ENCODE measurements at regions not wholly inside any gene's neighbourhood (a gene's known extent, or its start where the extent isn't known, plus 50 kb on each side); places are given as distances from the start of the nearest gene placed in this dataset.

DNA sequence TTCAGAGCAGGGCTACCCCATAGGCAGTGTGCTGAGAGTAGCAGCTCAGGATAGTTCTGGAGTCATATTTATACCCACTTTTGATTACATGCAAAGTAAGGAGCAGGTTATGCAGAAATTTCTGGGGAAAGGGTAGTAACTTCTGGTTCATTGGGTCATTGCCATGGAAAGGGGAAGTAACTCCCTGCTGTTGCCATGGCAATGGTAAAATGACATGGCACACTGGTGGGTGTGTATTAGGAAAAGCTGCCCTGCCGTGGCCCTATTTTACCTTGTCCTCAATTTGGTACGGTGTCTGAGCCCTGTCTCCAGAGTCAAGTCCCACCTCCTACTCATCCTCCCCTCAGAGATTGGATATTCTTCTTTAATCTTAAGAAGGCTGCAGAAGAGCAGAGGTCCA is 526.7 kb upstream of the TYRP1 start:
- H3K9me3 ChIP-seq (ENCODE audit: control insufficient read depth in 5 of 5, low read length in 5 of 5) = no peaks in the 10 kb centered on the region
- H3K4me1 ChIP-seq (ENCODE audit: control insufficient read depth in 5 of 5, insufficient read depth in 5 of 5, low read length in 5 of 5) = no peaks in the 10 kb centered on the region
- no peak overlapping the region for H3K4me3 ChIP-seq (ENCODE audit: low read depth in 1 of 5, low read length in 5 of 5)
- H3K36me3 ChIP-seq (ENCODE audit: control insufficient read depth in 5 of 5, insufficient read depth in 5 of 5, low read length in 5 of 5) = no peaks in the 10 kb centered on the region
- no peak overlapping the region for H3K9ac ChIP-seq (ENCODE audit: low read length in 5 of 5)
- no peaks in the 10 kb centered on the region for H3K27me3 ChIP-seq (ENCODE audit: control insufficient read depth in 5 of 5, insufficient read depth in 4 of 5, low read length in 5 of 5)
- no peak overlapping the region for H3K27ac ChIP-seq (ENCODE audit: low read depth, low read length)

- H3K27me3 ChIP-seq (ENCODE audit: control insufficient read depth in 5 of 5, insufficient read depth in 4 of 5, low read length in 5 of 5) = no peaks in the 10 kb centered on the region
- no peaks in the 10 kb centered on the region for H3K9me3 ChIP-seq (ENCODE audit: control insufficient read depth in 5 of 5, low read length in 5 of 5)
- H3K27ac ChIP-seq (ENCODE audit: low read depth, low read length) = no peak overlapping the region
- no peak overlapping the region for H3K9ac ChIP-seq (ENCODE audit: low read length in 5 of 5)
- H3K4me1 ChIP-seq (ENCODE audit: control insufficient read depth in 5 of 5, insufficient read depth in 5 of 5, low read length in 5 of 5) = no peaks in the 10 kb centered on the region
- no peaks in the 10 kb centered on the region for H3K36me3 ChIP-seq (ENCODE audit: control insufficient read depth in 5 of 5, insufficient read depth in 5 of 5, low read length in 5 of 5)
- H3K4me3 ChIP-seq (ENCODE audit: low read depth in 1 of 5, low read length in 5 of 5) = no peak overlapping the region
Observed at GRCh38 chr9:12170456-12170855, 522.7 kb upstream of the TYRP1 start.

DNA sequence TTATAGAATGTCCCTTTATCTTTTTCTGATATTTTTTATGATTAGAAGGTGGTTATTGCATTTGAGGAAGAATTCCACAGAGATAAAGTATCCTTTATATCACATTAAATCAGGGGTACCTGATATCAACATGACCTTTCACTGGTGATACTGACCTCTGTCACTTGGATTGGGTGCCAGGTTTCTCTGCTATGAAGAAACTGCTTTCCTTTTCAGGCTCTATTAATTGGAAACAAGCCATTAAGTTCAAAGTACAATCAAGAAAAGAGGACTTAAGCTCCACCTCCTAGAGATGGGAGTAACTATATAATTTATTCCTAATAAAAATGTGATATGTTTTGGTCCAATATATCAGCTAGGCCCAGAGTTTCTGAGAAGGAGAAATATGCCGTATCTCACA is 514.6 kb upstream of the TYRP1 start:
- H3K9ac ChIP-seq (ENCODE audit: low read length in 5 of 5) = no peak overlapping the region
- no peaks in the 10 kb centered on the region for H3K9me3 ChIP-seq (ENCODE audit: control insufficient read depth in 5 of 5, low read length in 5 of 5)
- no peaks in the 10 kb centered on the region for H3K36me3 ChIP-seq (ENCODE audit: control insufficient read depth in 5 of 5, insufficient read depth in 5 of 5, low read length in 5 of 5)
- no peaks in the 10 kb centered on the region for H3K4me1 ChIP-seq (ENCODE audit: control insufficient read depth in 5 of 5, insufficient read depth in 5 of 5, low read length in 5 of 5)
- H3K4me3 ChIP-seq (ENCODE audit: low read depth in 1 of 5, low read length in 5 of 5) = no peak overlapping the region
- no peaks in the 10 kb centered on the region for H3K27me3 ChIP-seq (ENCODE audit: control insufficient read depth in 5 of 5, insufficient read depth in 4 of 5, low read length in 5 of 5)
- H3K27ac ChIP-seq (ENCODE audit: low read depth, low read length) = no peak overlapping the region

GRCh38 chr9:12182806-12183205 is 510.4 kb upstream of the TYRP1 start:
- no peak overlapping the region for H3K4me3 ChIP-seq (ENCODE audit: low read depth in 1 of 5, low read length in 5 of 5)
- H3K27ac ChIP-seq (ENCODE audit: low read depth, low read length) = no peak overlapping the region
- H3K9ac ChIP-seq (ENCODE audit: low read length in 5 of 5) = no peak overlapping the region
- H3K27me3 ChIP-seq (ENCODE audit: control insufficient read depth in 5 of 5, insufficient read depth in 4 of 5, low read length in 5 of 5) = no peaks in the 10 kb centered on the region
- H3K4me1 ChIP-seq (ENCODE audit: control insufficient read depth in 5 of 5, insufficient read depth in 5 of 5, low read length in 5 of 5) = no peaks in the 10 kb centered on the region
- H3K36me3 ChIP-seq (ENCODE audit: control insufficient read depth in 5 of 5, insufficient read depth in 5 of 5, low read length in 5 of 5) = no peaks in the 10 kb centered on the region
- H3K9me3 ChIP-seq (ENCODE audit: control insufficient read depth in 5 of 5, low read length in 5 of 5) = no peaks in the 10 kb centered on the region

DNA sequence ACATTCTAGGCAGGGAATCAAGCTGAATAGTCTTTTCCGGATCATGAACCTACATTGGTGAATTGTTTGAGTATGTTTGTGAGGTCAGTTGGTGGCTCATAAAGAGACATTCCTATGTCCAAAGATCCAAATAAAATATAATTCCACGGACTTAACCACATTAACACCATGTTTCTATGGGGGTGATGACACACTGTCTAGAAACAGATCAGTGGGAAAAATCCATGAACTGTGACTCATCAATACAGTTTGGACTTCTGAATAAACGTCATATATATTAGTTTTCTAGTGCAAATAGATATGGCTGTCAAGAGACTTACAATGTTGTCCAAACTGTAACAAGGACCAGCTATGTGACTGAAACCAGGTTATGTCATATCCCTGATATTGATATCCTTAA is 509.9 kb upstream of the TYRP1 start:
- H3K27me3 ChIP-seq (ENCODE audit: control insufficient read depth in 5 of 5, insufficient read depth in 4 of 5, low read length in 5 of 5) = no peaks in the 10 kb centered on the region
- no peaks in the 10 kb centered on the region for H3K36me3 ChIP-seq (ENCODE audit: control insufficient read depth in 5 of 5, insufficient read depth in 5 of 5, low read length in 5 of 5)
- no peaks in the 10 kb centered on the region for H3K4me1 ChIP-seq (ENCODE audit: control insufficient read depth in 5 of 5, insufficient read depth in 5 of 5, low read length in 5 of 5)
- no peak overlapping the region for H3K9ac ChIP-seq (ENCODE audit: low read length in 5 of 5)
- no peak overlapping the region for H3K27ac ChIP-seq (ENCODE audit: low read depth, low read length)
- H3K9me3 ChIP-seq (ENCODE audit: control insufficient read depth in 5 of 5, low read length in 5 of 5) = no peaks in the 10 kb centered on the region
- H3K4me3 ChIP-seq (ENCODE audit: low read depth in 1 of 5, low read length in 5 of 5) = no peak overlapping the region

DNA sequence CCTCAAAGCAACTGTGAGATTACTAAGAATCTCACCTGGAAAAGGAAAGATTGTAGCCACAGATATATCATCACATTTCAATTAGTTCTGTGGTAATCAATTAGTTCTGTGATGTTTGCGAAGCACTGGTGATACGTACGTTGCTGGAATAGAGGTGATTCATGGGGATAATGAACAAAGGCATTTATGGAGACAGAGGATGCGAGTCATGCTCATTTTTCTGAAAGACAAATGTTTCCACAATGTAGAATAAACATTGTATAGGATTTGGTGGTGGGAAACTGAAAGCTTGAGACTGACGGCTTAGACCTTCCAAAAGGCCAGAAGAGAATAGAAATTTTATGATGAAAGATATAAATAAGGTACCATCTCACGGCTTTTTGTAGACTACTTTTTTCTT is 507.3 kb upstream of the TYRP1 start:
- Histone ChIP-seq H3K4me3 (ENCODE audit: low read depth in 1 of 5, low read length in 5 of 5) (no peak overlapping the region), H3K9ac (ENCODE audit: low read length in 5 of 5) (no peak overlapping the region), H3K27ac (ENCODE audit: low read depth, low read length) (no peak overlapping the region), H3K27me3 (ENCODE audit: control insufficient read depth in 5 of 5, insufficient read depth in 4 of 5, low read length in 5 of 5) (no peaks in the 10 kb centered on the region), H3K4me1 (ENCODE audit: control insufficient read depth in 5 of 5, insufficient read depth in 5 of 5, low read length in 5 of 5) (no peaks in the 10 kb centered on the region), H3K36me3 (ENCODE audit: control insufficient read depth in 5 of 5, insufficient read depth in 5 of 5, low read length in 5 of 5) (no peaks in the 10 kb centered on the region), H3K9me3 (ENCODE audit: control insufficient read depth in 5 of 5, low read length in 5 of 5) (no peaks in the 10 kb centered on the region)

GRCh38 chr9:12191630-12192029 is 501.6 kb upstream of the TYRP1 start:
- Histone ChIP-seq H3K36me3 (ENCODE audit: control insufficient read depth in 5 of 5, insufficient read depth in 5 of 5, low read length in 5 of 5) (no peaks in the 10 kb centered on the region), H3K9ac (ENCODE audit: low read length in 5 of 5) (no peak overlapping the region), H3K9me3 (ENCODE audit: control insufficient read depth in 5 of 5, low read length in 5 of 5) (no peaks in the 10 kb centered on the region), H3K27me3 (ENCODE audit: control insufficient read depth in 5 of 5, insufficient read depth in 4 of 5, low read length in 5 of 5) (no peaks in the 10 kb centered on the region), H3K4me1 (ENCODE audit: control insufficient read depth in 5 of 5, insufficient read depth in 5 of 5, low read length in 5 of 5) (no peaks in the 10 kb centered on the region), H3K27ac (ENCODE audit: low read depth, low read length) (no peak overlapping the region), H3K4me3 (ENCODE audit: low read depth in 1 of 5, low read length in 5 of 5) (no peak overlapping the region)

GRCh38 chr9:12194731-12195130 is 498.5 kb upstream of the TYRP1 start:
- Histone ChIP-seq H3K4me1 (ENCODE audit: control insufficient read depth in 5 of 5, insufficient read depth in 5 of 5, low read length in 5 of 5) (no peaks in the 10 kb centered on the region), H3K27me3 (ENCODE audit: control insufficient read depth in 5 of 5, insufficient read depth in 4 of 5, low read length in 5 of 5) (no peaks in the 10 kb centered on the region), H3K4me3 (ENCODE audit: low read depth in 1 of 5, low read length in 5 of 5) (no peak overlapping the region), H3K9me3 (ENCODE audit: control insufficient read depth in 5 of 5, low read length in 5 of 5) (no peaks in the 10 kb centered on the region), H3K27ac (ENCODE audit: low read depth, low read length) (no peak overlapping the region), H3K9ac (ENCODE audit: low read length in 5 of 5) (no peak overlapping the region), H3K36me3 (ENCODE audit: control insufficient read depth in 5 of 5, insufficient read depth in 5 of 5, low read length in 5 of 5) (no peaks in the 10 kb centered on the region)

- no peaks in the 10 kb centered on the region for H3K4me1 ChIP-seq (ENCODE audit: control insufficient read depth in 5 of 5, insufficient read depth in 5 of 5, low read length in 5 of 5)
- H3K36me3 ChIP-seq (ENCODE audit: control insufficient read depth in 5 of 5, insufficient read depth in 5 of 5, low read length in 5 of 5) = no peaks in the 10 kb centered on the region
- H3K9me3 ChIP-seq (ENCODE audit: control insufficient read depth in 5 of 5, low read length in 5 of 5) = no peaks in the 10 kb centered on the region
- no peak overlapping the region for H3K9ac ChIP-seq (ENCODE audit: low read length in 5 of 5)
- H3K4me3 ChIP-seq (ENCODE audit: low read depth in 1 of 5, low read length in 5 of 5) = no peak overlapping the region
- no peak overlapping the region for H3K27ac ChIP-seq (ENCODE audit: low read depth, low read length)
- H3K27me3 ChIP-seq (ENCODE audit: control insufficient read depth in 5 of 5, insufficient read depth in 4 of 5, low read length in 5 of 5) = no peaks in the 10 kb centered on the region
Observed at GRCh38 chr9:12195456-12195855, 497.7 kb upstream of the TYRP1 start.

GRCh38 chr9:12204512-12204911 is 488.7 kb upstream of the TYRP1 start:
- Histone ChIP-seq H3K4me1 (ENCODE audit: control insufficient read depth in 5 of 5, insufficient read depth in 5 of 5, low read length in 5 of 5) (no peaks in the 10 kb centered on the region), H3K9ac (ENCODE audit: low read length in 5 of 5) (no peak overlapping the region), H3K4me3 (ENCODE audit: low read depth in 1 of 5, low read length in 5 of 5) (no peak overlapping the region), H3K9me3 (ENCODE audit: control insufficient read depth in 5 of 5, low read length in 5 of 5) (no peaks in the 10 kb centered on the region), H3K27ac (ENCODE audit: low read depth, low read length) (no peak overlapping the region), H3K36me3 (ENCODE audit: control insufficient read depth in 5 of 5, insufficient read depth in 5 of 5, low read length in 5 of 5) (no peaks in the 10 kb centered on the region), H3K27me3 (ENCODE audit: control insufficient read depth in 5 of 5, insufficient read depth in 4 of 5, low read length in 5 of 5) (no peaks in the 10 kb centered on the region)

- H3K36me3 ChIP-seq (ENCODE audit: control insufficient read depth in 5 of 5, insufficient read depth in 5 of 5, low read length in 5 of 5) = no peaks in the 10 kb centered on the region
- no peak overlapping the region for H3K27ac ChIP-seq (ENCODE audit: low read depth, low read length)
- H3K4me1 ChIP-seq (ENCODE audit: control insufficient read depth in 5 of 5, insufficient read depth in 5 of 5, low read length in 5 of 5) = no peaks in the 10 kb centered on the region
- no peaks in the 10 kb centered on the region for H3K9me3 ChIP-seq (ENCODE audit: control insufficient read depth in 5 of 5, low read length in 5 of 5)
- H3K27me3 ChIP-seq (ENCODE audit: control insufficient read depth in 5 of 5, insufficient read depth in 4 of 5, low read length in 5 of 5) = no peaks in the 10 kb centered on the region
- no peak overlapping the region for H3K4me3 ChIP-seq (ENCODE audit: low read depth in 1 of 5, low read length in 5 of 5)
- no peak overlapping the region for H3K9ac ChIP-seq (ENCODE audit: low read length in 5 of 5)
Observed at GRCh38 chr9:12212860-12213259, 480.3 kb upstream of the TYRP1 start.

Data from subcutaneous abdominal adipose tissue (tissue), 5 donors.